Lung (tissue), 11 donors: ENCODE measurements at regions not wholly inside any gene's neighbourhood (a gene's known extent, or its start where the extent isn't known, plus 50 kb on each side); places are given as distances from the start of the nearest gene placed in this dataset.

Experiments
- ATAC-seq: fragments of 200-7000 bp; cut with Tn5 transposase; one replicate; pipeline ENCODE4 v1.9.1; 2020; ENCODE audit warnings: moderate number of reproducible peaks; ENCODE audit not compliant: insufficient read depth, low FRiP score
- DNase-seq, 3 donors: peaks; one replicate each; pipeline ENCODE4 v3.0.0-alpha.2; 2013 to 2017
- H3K27ac ChIP-seq, 2 donors: one replicate each; pipeline ENCODE4 v1.5.1; 2013; ENCODE audit warnings: mild to moderate bottlenecking in 2 of 2, moderate library complexity in 2 of 2, control low read depth in 1 of 2, inconsistent platforms in 1 of 2, low read depth in 1 of 2, low read length in 1 of 2
- H3K27me3 ChIP-seq, 3 donors: one replicate each; pipeline ENCODE4 v1.5.1; 2013; ENCODE audit warnings: low read length in 2 of 3; ENCODE audit not compliant: control insufficient read depth in 3 of 3, insufficient read depth in 3 of 3
- H3K36me3 ChIP-seq, 4 donors: one replicate each; pipeline ENCODE4 v1.5.1; 2013; ENCODE audit warnings: low read length in 4 of 4, mild to moderate bottlenecking in 1 of 4, moderate library complexity in 1 of 4; ENCODE audit not compliant: control insufficient read depth in 4 of 4, insufficient read depth in 4 of 4
- H3K4me1 ChIP-seq, 5 donors: one replicate each; pipeline ENCODE4 v1.5.1; 2013; ENCODE audit warnings: low read length in 5 of 5, mild to moderate bottlenecking in 2 of 5, moderate library complexity in 1 of 5; ENCODE audit not compliant: control insufficient read depth in 5 of 5, insufficient read depth in 5 of 5
- H3K4me3 ChIP-seq: one replicate; pipeline ENCODE4 v1.5.1; 2013; ENCODE audit warnings: mild to moderate bottlenecking, control low read depth, moderate library complexity
- H3K9ac ChIP-seq, 2 donors: one replicate each; pipeline ENCODE4 v1.5.1; 2013; ENCODE audit warnings: low read length in 2 of 2, control low read depth in 1 of 2; ENCODE audit not compliant: insufficient read depth in 1 of 2
- H3K9me3 ChIP-seq, 4 donors: one replicate each; pipeline ENCODE4 v1.5.1; 2013; ENCODE audit warnings: low read length in 3 of 4, mild to moderate bottlenecking in 1 of 4, moderate library complexity in 1 of 4; ENCODE audit not compliant: control insufficient read depth in 4 of 4, insufficient read depth in 3 of 4
- CTCF ChIP-seq: IDR thresholded peaks from 2 replicates; pipeline ENCODE4 v1.5.1; 2012; ENCODE audit warnings: mild to moderate bottlenecking; ENCODE audit errors: control extremely low read depth, extremely low read depth
- WGBS, 2 donors: extraction: QIAGEN DNeasy Blood & Tissue Kit; methylation state at CpG; one replicate each; pipeline ENCODE4 v1.1.7; 2013; 5-methylcytosine and 5-hydroxymethylcytosine counted together
- donor health status: control.
- donor health status: control.
- donor health status: Bipolar disorder and iron deficiency.
- donor health status: healthy.
- donor health status: DM: yes; HTN: yes; CAD: no.

GRCh38 chr2:59312029-59312428 lies 1070.9 kb upstream of the FANCL start:
- H3K9ac ChIP-seq = no peak overlapping the region
- WGBS, 2 donors = 35 to 49% methylated on average over 1 of the region's 1 CpG
- TF ChIP-seq CTCF = no peak
- no peaks in the 10 kb centered on the region for H3K9me3 ChIP-seq
- peaks cover 0 to 12% (median 0%) of the 10 kb centered on the region in 3 donors for H3K27me3 ChIP-seq
- H3K27ac ChIP-seq = no peak overlapping the region
- peaks cover 0 to 6% (median 3%) of the 10 kb centered on the region in 5 donors for H3K4me1 ChIP-seq
- no peak overlapping the region for H3K4me3 ChIP-seq
- no peaks in the 10 kb centered on the region for H3K36me3 ChIP-seq
- ATAC-seq (no peak), DNase-seq (no peak)

- Histone ChIP-seq H3K4me1 (peaks cover 0 to 5% (median 0%) of the 10 kb centered on the region in 5 donors), H3K27ac (no peak overlapping the region), H3K4me3 (no peak overlapping the region), H3K36me3 (no peaks in the 10 kb centered on the region), H3K9ac (no peak overlapping the region), H3K27me3 (peaks cover 0 to 5% (median under 1%) of the 10 kb centered on the region in 3 donors), H3K9me3 (no peaks in the 10 kb centered on the region)
- ATAC-seq (no peak), DNase-seq (no peak)
- TF ChIP-seq CTCF = no peak
- 31 to 37% methylated on average over 4 of the region's 4 CpGs for WGBS, 2 donors
Measured at GRCh38 chr2:59308108-59308507, 1067.0 kb upstream of the FANCL start.

GRCh38 chr2:59307196-59307595 lies 1066.1 kb upstream of the FANCL start:
- Histone ChIP-seq H3K9ac (no peak overlapping the region), H3K4me3 (no peak overlapping the region), H3K4me1 (no peaks in the 10 kb centered on the region), H3K27me3 (peaks cover 0 to 2% (median 0%) of the 10 kb centered on the region in 3 donors), H3K36me3 (no peaks in the 10 kb centered on the region), H3K9me3 (no peaks in the 10 kb centered on the region), H3K27ac (no peak overlapping the region)
- no peak for TF ChIP-seq CTCF
- 88 to 94% methylated on average over 1 of the region's 1 CpG for WGBS, 2 donors
- DNase-seq (no peak), ATAC-seq (no peak)

- no peak overlapping the region for H3K27ac ChIP-seq
- H3K27me3 ChIP-seq = peaks cover 0 to 3% (median 2%) of the 10 kb centered on the region in 3 donors
- H3K4me3 ChIP-seq = no peak overlapping the region
- H3K9ac ChIP-seq = no peak overlapping the region
- no peak for TF ChIP-seq CTCF
- no peaks in the 10 kb centered on the region for H3K9me3 ChIP-seq
- WGBS, 2 donors = 95% methylated on average over 4 of the region's 4 CpGs
- peaks cover 0 to 4% (median 0%) of the 10 kb centered on the region in 5 donors for H3K4me1 ChIP-seq
- H3K36me3 ChIP-seq = no peaks in the 10 kb centered on the region
- DNase-seq = no peak
- no peak for ATAC-seq
Measured at GRCh38 chr2:59303272-59303671, 1062.1 kb upstream of the FANCL start.
